ENCODE measurements at regions not wholly inside any gene's neighbourhood (a gene's known extent, or its start where the extent isn't known, plus 50 kb on each side); places are given as distances from the start of the nearest gene placed in this dataset.
"Not testable (repeated sequence)": the region's sequence is repeated elsewhere in the genome, so short reads cannot be mapped to it uniquely, and the experiment has no call there.

DNA sequence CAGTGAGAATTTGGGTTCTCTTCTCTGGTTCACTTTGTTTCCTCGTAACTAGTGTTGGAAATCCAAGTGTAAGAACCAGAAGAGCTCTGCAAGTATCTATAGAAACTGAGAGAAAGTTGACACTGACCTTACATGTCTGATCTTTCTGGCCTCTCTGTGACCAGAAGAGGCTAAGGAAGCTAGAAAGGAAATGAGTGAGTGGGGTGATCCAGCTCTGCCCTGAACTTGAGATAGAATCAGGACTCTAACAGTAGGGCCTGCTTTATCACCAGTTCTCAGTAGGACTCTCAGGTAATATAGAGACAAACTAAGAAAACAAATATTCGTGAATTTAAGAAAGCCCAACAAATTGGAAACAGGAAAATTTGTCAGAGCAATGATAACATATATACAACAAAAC lies 441.2 kb upstream of the ZNF804A start:
- TF ChIP-seq, protein P1, sequence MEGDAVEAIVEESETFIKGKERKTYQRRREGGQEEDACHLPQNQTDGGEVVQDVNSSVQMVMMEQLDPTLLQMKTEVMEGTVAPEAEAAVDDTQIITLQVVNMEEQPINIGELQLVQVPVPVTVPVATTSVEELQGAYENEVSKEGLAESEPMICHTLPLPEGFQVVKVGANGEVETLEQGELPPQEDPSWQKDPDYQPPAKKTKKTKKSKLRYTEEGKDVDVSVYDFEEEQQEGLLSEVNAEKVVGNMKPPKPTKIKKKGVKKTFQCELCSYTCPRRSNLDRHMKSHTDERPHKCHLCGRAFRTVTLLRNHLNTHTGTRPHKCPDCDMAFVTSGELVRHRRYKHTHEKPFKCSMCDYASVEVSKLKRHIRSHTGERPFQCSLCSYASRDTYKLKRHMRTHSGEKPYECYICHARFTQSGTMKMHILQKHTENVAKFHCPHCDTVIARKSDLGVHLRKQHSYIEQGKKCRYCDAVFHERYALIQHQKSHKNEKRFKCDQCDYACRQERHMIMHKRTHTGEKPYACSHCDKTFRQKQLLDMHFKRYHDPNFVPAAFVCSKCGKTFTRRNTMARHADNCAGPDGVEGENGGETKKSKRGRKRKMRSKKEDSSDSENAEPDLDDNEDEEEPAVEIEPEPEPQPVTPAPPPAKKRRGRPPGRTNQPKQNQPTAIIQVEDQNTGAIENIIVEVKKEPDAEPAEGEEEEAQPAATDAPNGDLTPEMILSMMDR (IDR thresholded peaks at IDR 0.05), result no peak
- no peak for TF ChIP-seq EP300 (IDR thresholded peaks at IDR 0.05)
- no peak for TF ChIP-seq POLR2AphosphoS5 (IDR thresholded peaks at IDR 0.05)
- TF ChIP-seq POLR2A (IDR thresholded peaks at IDR 0.05; ENCODE audit: low read depth), result no peak
- intact Hi-C loops (cut with DNase I), result no loop called here
- Histone ChIP-seq H3K27me3 (no peaks in the 10 kb centered on the region), H3K4me1 (no peaks in the 10 kb centered on the region), H3K27ac (replicated peaks in 1 of 4) (no peak overlapping the region), H3K36me3 (no peaks in the 10 kb centered on the region), H3K4me3 (no peak overlapping the region), H3K9me3 (no peaks in the 10 kb centered on the region)
- 43% methylated on average over 2 of the region's 2 CpGs for WGBS
- DNase-seq (ENCODE audit: extremely low spot score), result no peak

DNA sequence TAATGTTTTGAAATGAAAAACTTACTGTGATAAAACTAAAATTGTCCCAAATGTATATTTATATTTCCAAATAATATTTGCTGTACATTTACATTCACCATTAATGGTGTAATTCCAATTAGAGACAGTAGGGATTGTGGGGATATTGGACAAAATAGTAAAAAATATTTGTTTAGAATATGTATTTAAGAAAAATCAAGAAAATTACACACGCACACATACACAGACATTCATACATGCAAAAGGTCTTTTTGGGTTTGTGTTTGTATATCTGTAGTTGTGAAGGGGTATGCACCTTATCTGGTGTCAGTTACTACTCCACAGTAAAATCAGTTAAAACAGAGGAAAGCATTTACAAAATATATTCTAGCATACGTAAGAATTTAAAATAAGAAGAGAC lies 435.9 kb upstream of the ZNF804A start:
- Histone ChIP-seq H3K9me3 (no peaks in the 10 kb centered on the region), H3K27me3 (no peaks in the 10 kb centered on the region), H3K27ac (replicated peaks in 1 of 4) (no peak overlapping the region), H3K36me3 (no peaks in the 10 kb centered on the region), H3K4me3 (no peak overlapping the region), H3K4me1 (no peaks in the 10 kb centered on the region)
- 89% methylated on average over 2 of the region's 2 CpGs for WGBS
- TF ChIP-seq, protein P1 (IDR thresholded peaks at IDR 0.05), result no peak
- TF ChIP-seq POLR2A (IDR thresholded peaks at IDR 0.05; ENCODE audit: low read depth), result no peak
- TF ChIP-seq EP300 (IDR thresholded peaks at IDR 0.05), result no peak
- TF ChIP-seq POLR2AphosphoS5 (IDR thresholded peaks at IDR 0.05), result no peak
- DNase-seq (ENCODE audit: extremely low spot score), result no peak
- intact Hi-C loops (cut with DNase I), result no loop called here

DNA sequence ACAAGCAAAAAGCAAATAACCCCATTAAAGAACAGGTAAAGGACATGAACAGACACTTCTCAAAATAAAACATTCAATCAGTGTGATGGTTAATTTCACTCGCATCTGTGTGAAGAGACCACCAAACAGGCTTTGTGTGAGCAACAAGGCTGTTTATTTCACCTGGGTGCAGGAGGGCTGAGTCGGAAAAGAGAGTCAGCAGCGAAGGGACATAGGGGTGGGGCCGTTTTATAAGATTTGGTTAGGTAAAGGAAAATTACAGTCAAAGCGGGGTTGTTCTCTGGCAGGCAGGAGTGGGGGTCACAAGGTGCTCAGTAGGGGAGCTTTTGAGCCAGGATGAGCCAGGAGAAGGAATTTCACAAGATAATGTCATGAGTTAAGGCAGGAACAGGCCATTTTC lies 429.5 kb upstream of the ZNF804A start:
- H3K4me1 ChIP-seq; H3K9me3 ChIP-seq; H3K4me3 ChIP-seq; H3K36me3 ChIP-seq; H3K27ac ChIP-seq (replicated peaks in 1 of 4); intact Hi-C loops (cut with DNase I); H3K27me3 ChIP-seq; DNase-seq (ENCODE audit: extremely low spot score): not testable (repeated sequence)
- WGBS, result 80% methylated on average over 5 of the region's 5 CpGs

DNA sequence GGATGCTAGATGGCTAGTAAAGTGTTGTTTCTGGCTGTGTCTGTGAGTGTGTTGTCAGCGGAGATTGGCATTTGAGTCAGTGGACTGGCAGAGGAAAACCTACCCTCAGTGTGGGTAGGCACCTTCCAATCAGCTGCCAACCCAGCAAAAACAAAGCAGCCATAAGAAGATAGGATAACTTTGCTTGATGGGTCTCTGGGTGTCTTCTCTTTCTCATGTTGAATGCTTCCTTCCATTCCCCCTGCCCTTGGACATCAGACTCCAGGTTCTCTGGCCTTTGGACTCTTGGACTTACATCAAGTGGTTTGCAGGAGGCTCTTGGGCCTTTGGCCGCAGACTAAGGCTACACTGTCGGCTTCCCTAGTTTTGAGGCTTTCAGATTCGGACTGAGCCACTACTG lies 429.0 kb upstream of the ZNF804A start:
- intact Hi-C loops (cut with DNase I), result no loop called here
- Histone ChIP-seq H3K4me1 (no peaks in the 10 kb centered on the region), H3K36me3 (no peaks in the 10 kb centered on the region), H3K27me3 (no peaks in the 10 kb centered on the region), H3K4me3 (no peak overlapping the region), H3K27ac (replicated peaks in 1 of 4) (no peak overlapping the region), H3K9me3 (no peaks in the 10 kb centered on the region)
- TF ChIP-seq EP300 (IDR thresholded peaks at IDR 0.05) (no peak), POLR2AphosphoS5 (IDR thresholded peaks at IDR 0.05) (no peak)
- DNase-seq (ENCODE audit: extremely low spot score), result no peak
- WGBS, result 93% methylated on average over 4 of the region's 4 CpGs

DNA sequence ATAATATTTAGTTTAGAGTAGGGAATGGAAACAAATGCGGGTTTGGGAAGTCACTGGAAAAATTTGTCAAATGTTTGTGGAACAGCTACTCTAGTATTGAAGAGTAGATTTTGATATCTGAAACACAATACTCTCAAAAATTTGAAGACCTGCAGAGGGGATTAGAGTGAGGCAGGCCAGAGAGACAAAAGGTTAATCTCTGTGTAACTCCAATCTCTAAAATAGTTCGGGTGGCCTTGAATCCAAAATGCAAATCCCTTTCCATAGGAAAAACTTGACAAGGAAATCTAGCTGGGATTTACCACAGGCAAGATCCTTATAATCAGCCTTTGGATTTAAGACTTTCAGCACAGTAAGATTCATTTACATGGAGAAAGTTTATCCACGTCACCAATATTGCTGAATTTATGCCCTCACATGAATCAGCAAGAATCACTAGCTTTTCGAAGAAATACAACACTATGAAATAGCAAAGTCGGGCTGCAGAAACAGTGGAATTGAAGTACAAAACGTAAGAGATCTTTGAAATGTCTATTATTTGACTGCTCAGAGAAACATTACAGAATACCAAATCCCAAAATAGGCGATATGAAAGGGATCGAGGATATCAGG lies 423.7 kb upstream of the ZNF804A start:
- H3K27ac ChIP-seq (replicated peaks in 1 of 4), result no peak overlapping the region

More for the DNA sequence above, 423.7 kb upstream of the ZNF804A start:
- DNase-seq (ENCODE audit: extremely low spot score), result no peak
- no peak overlapping the region for H3K4me3 ChIP-seq
- 82% methylated on average over 8 of the region's 8 CpGs for WGBS
- intact Hi-C loops (cut with DNase I), result no loop called here
- TF ChIP-seq POLR2A (IDR thresholded peaks at IDR 0.05; ENCODE audit: low read depth) (no peak), POLR2AphosphoS5 (IDR thresholded peaks at IDR 0.05) (no peak), EP300 (IDR thresholded peaks at IDR 0.05) (no peak)
- TF ChIP-seq, protein P1 (IDR thresholded peaks at IDR 0.05), result no peak
- H3K36me3 ChIP-seq, result no peaks in the 10 kb centered on the region
- H3K9me3 ChIP-seq, result no peaks in the 10 kb centered on the region
- no peaks in the 10 kb centered on the region for H3K4me1 ChIP-seq
- no peaks in the 10 kb centered on the region for H3K27me3 ChIP-seq

All from esophagus muscularis mucosa (tissue), 4 donors.